ENCODE measurements at regions not wholly inside any gene's neighbourhood (a gene's known extent, or its start where the extent isn't known, plus 50 kb on each side); places are given as distances from the start of the nearest gene placed in this dataset.
A peak's percentile ranks its signal among the peaks of the same experiment; 100 is the strongest.
"Not testable (repeated sequence)": the region's sequence is repeated elsewhere in the genome, so short reads cannot be mapped to it uniquely, and the experiment has no call there.

DNA sequence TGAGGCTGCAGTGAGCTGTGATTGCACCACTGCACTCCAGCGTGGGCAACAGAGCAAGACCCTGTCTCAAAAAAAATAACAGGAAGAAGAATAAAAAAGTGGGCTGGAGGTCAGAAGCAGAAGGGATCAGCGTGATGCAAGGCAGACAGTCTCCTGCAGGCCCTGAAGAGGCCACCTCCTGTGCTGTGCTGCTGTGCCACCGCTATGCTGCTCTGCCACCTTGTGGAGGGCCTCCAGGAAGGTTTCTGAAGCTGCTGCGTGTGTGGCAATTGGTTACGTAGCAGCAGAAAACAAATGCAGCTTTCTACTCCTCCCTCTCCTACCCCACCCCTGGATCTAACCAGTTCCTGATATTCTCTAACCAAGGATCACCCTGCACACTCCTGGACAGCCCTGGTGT is 815.5 kb downstream of the KCNJ18 start:
- no peak for DNase-seq

DNA sequence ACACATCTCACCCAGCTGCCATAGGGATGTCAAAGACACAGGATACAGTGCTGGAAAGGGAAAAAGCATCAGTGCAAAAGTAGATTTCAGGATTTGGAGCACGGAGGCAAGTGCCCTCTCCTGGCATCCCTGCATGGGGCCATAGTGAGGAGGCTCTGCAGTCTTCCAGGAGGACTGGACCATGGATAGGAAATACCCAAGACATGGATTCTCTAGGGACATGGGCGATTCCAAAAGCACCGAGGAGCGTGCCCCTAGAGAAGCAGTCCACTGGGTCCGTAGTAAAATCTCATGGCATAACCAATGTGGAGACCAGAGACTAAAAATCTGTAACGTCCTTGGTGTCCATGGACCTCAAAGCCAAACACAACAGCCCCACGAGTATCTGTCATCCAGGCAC is 818.2 kb downstream of the KCNJ18 start:
- no peak for DNase-seq

DNA sequence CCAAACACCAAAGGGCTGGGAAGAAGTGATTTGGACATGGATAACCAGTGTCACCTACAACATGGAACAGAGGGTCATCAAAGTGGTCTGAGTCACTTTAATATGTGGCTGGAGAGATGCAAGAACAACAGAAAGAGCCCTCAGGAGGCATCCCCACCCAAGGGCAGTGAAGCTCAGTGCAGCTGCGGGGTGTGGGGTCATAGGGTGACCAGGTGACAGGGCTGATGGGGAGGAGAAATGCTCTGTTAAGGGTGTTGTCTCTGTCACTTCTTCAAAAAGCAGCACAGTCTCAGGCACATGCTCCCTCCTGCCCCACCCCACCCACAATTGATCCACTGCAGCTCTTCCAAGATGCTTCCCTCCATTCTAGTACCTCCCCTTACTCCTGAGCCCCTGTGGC is 819.1 kb downstream of the KCNJ18 start:
- no peak for DNase-seq

DNA sequence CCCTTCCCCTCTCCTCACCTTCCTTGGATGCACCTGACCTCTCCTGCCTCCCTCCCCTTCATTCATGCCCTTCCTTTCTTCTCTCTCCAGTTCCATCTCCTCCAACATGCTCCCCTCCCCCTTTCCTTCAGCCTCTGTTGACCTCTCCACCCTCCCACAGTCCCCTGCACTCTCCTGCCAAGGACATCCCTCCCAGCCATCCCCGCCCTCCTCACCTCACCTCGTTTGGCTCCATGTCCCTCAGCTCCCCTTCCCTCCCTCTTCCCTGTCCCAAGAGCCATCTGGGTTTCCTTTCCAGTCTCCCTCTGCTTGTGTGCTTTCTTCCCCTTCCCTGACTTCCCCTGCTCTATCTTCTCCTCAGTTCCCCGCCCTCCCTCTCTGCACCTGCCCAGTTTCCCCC is 819.7 kb downstream of the KCNJ18 start:
- DNase-seq: no peak

DNA sequence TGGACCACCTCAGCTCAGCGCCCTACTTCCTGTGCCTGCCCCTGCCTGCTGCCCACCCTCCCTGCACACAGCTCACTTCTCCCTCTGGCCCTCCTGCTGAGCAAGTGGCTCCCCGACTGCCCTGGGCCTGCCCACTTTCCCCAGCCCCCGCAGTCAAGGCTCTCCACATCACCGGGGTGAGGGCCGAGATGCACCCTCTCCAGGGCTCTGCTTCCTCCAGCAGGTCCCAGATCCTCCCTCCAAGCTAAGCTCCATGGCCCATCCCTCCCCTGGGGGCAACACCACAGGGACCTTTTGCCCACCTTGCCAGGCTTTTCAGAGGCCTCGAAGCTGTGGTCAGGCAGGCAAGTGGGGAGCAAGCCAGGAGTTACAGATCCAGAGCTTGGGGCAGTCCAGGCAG is 820.2 kb downstream of the KCNJ18 start:
- no peak for DNase-seq

DNA sequence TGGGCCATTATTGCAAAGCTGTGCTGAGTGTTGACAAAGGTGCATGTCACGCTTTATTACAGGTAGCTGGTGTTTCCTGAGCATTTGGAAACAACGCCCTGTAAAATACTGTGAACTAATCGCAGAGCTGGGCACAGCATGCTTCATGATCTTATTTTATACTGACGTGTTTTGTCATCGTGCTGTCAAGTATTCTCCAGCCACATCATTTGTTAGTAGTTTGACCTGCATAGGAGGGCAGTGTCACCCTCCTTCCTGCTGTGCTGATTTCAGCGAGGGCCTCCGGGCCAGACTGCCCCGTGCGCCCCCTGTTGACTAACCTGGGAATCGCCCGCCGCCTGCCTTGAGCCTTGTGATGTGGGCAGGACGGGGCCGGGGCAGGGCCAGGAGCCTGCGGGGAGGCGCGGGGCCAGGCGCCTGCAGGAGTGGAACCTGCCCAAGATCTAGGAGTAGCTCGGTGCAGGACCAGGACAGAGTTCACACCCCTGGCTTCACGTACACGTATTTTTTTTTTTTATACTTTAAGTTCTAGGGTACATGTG is 820.7 kb downstream of the KCNJ18 start:
- DNase-seq: no peak

DNA sequence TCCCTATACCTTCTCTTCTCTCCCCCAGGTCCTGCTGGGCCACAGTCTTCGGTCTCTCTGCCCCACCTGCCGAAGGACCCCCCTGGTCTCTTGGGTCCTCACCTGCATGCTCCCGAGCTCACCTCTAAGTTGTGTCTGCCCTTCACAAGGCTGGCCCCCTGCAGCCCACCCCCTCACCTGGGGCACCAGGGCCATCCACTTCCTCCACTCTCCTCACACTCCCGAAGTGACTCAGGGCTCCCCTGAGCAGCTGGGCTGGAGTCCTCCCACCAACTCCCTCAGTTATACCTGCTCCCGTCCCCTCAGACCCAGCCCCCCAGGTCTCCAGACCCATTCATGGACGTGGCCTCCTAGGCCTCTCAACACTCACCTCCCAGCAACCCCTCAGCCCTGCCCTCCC is 822.0 kb downstream of the KCNJ18 start:
- DNase-seq: no peak

DNA sequence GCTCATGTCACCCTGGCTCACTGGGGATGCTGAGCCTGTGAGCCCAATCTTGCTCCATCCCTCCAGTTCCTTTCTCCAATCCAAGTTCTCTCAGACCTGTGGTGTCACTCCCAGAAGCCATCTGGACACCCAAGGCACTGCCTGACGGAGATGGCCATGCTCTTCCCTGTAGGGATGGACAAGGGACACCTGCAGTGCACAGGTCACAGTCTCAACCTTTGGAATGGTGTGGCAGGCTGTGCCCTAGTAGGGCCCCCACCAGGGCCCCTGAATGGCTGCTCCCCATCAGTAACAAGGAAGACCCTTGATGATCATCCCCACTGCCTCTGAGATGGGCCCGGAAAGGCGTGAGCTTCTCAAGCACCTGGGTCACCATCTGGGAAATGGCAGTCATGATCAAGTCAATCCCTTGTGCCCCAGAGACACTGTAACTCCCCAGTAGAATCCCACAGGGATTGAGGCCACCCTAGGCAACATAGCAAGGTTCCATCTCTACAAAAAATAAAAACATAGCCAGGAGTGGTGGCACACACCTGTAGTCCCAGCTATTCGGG is 822.5 kb downstream of the KCNJ18 start:
- DNase-seq: no peak

DNA sequence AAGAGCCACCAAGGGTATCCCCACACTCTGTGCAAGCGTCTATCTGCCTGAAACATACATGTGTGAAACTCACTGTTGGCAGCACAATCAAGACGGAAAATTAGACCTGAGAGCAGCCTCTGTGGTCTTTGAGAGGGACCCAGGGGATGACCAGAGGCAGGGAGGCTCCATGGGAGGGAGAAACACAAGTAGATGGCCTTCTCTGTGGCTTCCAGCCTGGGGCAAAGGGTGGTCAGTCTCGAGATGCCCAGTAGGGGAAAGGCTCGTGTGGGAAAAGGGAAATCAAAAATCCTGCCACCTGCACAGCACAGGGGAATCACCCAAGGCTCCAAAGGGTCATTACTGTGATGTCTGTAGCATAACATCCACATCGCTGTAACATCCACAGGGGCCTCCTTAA is 823.3 kb downstream of the KCNJ18 start:
- DNase-seq: no peak

DNA sequence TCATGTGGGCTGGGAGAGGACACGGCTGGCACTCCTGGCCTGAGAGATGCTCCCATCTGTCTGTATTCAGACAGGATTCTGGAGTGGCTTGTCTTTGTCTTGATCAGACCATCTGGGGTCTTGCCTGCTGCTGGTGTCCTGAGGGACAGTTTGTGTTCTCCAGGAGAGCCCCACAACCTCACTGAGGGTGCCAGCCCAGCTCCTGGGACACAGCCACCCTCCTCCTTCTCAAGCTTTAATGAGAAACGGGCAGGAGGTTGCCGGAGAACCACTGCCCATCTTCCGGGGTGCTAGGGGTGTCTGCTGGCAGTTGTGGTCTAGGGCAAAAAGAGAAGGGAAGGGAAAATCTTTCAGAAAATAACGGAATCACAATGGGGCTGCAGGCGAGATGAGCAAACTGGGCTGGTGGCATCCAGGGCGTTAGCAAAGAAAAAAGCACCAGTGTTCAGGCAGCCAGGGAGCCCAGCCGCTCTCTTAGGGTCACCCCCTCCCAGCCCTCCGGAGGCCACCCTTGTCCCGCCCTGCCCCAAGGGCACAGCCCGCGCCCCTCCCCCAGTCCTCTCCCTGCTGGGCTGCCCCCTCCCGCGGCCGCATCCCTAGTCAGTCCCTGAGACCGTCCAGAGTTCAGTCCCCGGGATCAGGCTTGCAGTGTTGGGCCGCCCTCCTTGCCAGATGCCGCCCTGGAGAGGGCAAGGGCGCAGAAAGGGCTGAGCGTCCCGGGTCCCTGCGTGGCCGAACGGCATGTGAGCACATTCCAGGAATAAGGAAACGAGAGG is 824.7 kb downstream of the KCNJ18 start:
- DNase-seq: no peak

DNA sequence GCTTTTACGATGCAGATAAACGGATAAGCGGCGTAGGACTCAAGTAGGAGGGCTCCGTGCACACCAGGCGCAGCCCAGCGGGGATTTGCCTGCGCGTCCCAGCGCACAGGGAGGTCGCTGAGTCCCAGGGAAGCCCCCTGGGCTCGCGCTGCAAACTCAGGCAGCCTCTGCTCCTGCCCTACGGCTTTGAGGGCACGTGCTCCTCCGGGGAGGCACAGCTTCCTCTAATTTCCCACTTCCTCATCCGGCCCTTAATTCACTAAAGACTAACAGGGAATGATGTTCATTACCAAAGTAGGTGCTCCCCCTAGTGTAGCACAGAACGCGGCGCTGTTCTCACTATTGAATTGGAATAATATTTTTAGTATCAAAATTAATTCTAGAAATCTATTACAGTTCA is 825.4 kb downstream of the KCNJ18 start:
- no peak for DNase-seq

DNA sequence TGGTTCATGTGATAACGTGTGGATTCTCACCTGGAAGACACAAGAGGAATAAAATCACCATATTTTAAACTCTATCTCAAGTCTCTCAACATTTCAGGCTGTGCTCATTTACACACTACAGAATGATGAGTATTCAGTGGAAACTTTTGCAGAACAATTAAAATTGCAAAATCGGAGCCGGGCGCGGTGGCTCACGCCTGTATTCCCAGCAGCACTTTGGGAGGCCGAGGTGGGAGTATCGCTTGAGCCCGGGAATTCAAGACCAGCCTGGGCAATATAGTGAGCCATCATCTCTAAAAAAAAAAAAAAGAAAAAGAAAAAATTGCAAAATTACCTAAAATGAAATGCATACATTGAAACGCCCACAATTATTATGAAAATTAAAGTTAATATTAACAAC is 825.9 kb downstream of the KCNJ18 start:
- DNase-seq: no peak

DNA sequence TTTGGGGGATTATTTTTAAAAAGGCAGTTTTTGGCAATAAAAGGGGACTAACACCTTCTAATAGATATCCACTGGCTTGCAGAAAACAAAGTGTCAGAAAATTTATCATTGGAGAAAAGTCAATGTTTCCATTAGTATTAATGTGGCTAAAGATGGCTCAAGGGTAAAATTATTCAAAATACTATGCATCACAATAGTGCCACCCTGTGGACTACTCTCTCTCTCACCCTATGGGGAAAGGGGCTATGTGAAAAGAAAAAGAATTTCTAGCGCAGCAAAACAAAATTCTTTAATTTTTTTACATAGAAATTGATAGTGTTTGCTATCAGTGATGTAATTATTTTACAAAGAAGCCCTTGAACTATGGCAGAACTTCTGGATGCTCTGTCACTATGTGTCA is 856.5 kb downstream of the KCNJ18 start:
- not testable (repeated sequence) for DNase-seq

DNA sequence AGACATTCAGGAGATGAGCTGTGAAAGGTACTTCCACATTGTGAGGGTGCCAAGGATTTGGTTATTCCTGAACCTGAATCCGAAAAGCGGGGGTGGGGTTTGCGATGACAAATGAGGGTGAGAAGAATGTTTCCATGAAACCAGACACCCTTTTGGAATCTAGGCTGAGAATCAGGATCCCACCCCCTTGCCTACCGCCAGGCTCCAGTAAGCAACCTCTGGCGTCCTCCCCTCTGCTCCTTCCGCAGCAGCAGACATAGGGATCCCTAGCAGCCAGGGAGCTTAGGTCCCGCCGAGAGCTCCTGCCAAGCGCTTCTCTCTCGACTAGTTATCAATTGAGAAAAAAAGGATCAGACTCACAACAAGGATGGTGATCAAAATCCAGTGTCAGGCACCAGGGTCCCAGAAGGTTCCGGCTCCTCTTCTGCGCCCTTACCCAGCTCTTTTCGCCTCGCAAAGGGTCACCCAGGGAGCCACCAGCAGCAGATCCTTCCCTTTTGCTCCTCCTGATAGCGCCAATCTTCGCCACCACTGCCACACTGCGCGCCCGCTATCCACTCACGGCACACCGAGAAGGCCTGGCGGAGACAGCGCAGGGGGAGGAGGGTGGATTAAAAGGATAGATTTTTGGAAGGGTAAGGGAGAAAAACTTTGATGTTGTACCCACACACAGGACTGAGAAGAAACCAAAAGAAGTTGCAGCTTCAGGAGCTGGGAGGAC is 859.5 kb downstream of the KCNJ18 start:
- DNase-seq: not testable (repeated sequence)

DNA sequence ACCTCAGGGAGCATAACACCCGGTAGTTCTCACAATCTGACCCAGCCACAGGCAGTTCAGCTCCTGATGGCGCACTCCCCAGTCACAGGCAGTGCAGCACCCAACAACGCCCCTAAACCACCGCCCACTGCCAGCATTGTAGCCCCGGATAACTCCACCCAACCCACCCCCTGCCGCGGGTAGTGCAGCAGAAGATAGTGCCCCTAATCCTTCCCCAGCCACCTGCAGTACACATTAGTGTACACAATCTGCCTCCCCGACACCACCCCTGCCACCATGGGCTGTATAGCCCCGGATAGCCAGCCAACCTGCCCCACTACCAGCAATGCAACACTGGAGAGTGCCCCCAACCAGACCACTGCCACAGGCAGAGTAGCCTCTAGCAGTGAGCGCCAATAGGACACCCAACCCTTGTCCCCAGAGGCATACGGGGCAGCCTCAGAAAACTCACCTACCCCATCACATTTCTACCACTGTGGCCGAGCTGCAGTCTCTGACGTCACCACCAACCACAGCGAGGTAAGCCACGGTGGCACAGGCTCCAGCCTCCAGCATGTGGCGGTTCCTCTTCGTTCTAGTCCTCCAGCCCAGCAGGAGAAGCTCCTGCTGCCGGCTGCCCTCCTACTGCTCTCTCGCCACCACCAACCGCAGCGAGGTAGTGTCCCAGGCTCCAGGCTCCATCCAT is 877.3 kb downstream of the KCNJ18 start:
- no peak for DNase-seq

DNA sequence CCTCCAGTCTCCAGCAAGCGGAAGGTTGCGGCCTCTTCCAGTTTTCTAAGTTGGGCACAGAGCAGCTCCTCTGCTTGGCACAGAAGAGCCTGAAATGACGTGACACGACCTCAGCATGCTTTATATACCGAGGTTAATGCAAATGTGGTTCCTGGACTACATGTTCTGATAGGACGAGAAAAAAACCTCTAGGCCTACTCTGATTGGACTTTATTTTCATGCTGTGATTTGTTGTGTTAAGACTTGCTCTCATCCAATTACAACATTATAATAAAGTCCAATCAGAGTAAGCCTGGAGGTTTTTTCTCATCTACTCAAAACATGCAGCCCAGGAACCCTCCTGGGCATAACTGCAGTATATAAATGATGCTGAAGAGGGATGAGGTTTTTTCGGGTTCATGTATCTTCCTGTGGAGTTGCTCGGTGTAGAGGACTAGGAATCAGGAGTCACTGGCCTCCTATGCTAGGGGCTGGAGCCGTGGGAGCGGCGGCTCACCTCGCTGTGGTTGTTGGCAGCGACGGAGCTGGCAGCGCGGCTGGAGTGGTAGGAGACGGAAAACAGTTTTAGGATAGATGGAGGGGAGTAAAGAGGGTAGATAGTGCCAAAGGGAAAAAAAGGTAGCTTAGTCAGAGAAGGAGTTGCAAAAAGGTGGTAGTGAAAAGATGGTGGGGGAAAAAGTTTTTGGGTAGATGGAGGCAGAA is 878.0 kb downstream of the KCNJ18 start:
- no peak for DNase-seq

DNA sequence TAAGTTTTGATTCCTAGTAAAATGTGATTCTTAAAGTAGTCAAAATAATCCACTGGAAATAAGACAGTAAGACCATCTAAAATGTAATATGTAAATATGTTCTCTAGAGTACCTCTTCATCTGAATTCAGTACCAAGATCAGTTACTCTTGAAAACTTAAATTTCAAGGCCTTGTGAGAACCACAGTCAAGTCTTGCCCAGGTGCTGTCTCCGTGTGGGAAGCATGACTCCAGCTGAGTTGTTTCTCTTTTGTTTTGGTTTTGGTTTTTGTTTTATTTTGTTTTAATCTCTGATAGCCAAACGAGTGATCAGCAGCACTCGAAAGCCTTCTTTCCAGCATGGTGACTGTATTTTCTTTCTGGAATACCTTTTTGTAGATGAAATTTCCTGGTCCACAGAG is 907.0 kb downstream of the KCNJ18 start:
- DNase-seq: no peak

DNA sequence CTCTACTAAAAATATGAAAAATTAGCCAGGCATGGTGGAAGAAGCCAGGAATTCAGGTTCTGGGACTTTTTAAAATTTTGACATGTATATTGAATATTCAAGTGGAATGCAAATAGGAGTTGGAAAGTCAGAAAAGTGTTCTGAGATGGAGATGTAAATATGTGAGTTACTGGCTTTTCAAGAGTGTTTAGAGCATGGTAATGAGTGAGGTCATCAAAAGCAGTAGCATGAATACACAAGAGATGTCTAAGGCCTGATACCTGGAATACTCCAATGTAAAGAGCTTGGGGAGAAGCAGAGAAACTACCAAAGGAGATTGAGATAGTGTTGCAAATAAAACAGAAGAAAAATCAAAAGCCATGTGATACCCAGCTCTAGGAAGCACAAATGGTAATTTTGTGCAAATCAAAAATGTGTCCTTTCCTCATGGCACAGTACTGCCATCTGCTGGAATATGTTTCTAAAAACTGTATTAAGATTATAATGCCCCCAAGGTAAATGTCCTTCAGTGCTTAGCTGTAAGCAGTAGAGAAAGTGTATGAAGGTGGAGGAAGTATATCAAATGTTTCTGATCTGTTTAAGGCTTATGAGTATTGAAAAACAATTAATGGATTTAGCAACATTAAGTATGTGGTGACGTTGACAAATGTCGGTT is 908.4 kb downstream of the KCNJ18 start:
- DNase-seq: peak; percentile 58

All from hematopoietic multipotent progenitor cell treated with erythropoietin and hydrocortisone succinate and interleukin-3 and kit ligand, for 6 days (in vitro differentiated cells).